Progenitor cell of endocrine pancreas (in vitro differentiated cells): ENCODE measurements at regions not wholly inside any gene's neighbourhood (a gene's known extent, or its start where the extent isn't known, plus 50 kb on each side); places are given as distances from the start of the nearest gene placed in this dataset.

Source experiments
- DNase-seq: peaks from one replicate; pipeline ENCODE4 v3.0.0; 2021; ENCODE audit warnings: low spot score; ENCODE audit not compliant: unreplicated experiment
- H3K27ac Mint-ChIP-seq: 2 replicates; pipeline ENCODE4 v1.8.0; 2021; ENCODE audit warnings: mild to moderate bottlenecking, moderate library complexity, mixed read lengths
- H3K27me3 Mint-ChIP-seq: 2 replicates; pipeline ENCODE4 v1.8.0; 2021; ENCODE audit warnings: mixed read lengths
- H3K36me3 Mint-ChIP-seq: 2 replicates; pipeline ENCODE4 v1.8.0; 2022; ENCODE audit warnings: mixed read lengths; ENCODE audit not compliant: insufficient read depth
- H3K4me1 Mint-ChIP-seq: 2 replicates; pipeline ENCODE4 v1.8.0; 2021; ENCODE audit warnings: low read depth, mixed read lengths
- H3K4me3 Mint-ChIP-seq: 2 replicates; pipeline ENCODE4 v1.8.0; 2021; ENCODE audit warnings: low read depth, mild to moderate bottlenecking, moderate library complexity, mixed read lengths
- H3K9me3 Mint-ChIP-seq: 2 replicates; pipeline ENCODE4 v1.8.0; 2021; ENCODE audit warnings: low read depth, mixed read lengths
- CTCF ChIP-seq: fragments of 200-600 bp; sonication (generic); IDR thresholded peaks from one replicate; pipeline ENCODE4 v1.5.0; 2021; ENCODE audit warnings: antibody characterized with exemption, mild to moderate bottlenecking; ENCODE audit not compliant: unreplicated experiment

- no peaks in the 10 kb centered on the region for H3K9me3 Mint-ChIP-seq
- H3K36me3 Mint-ChIP-seq = no peaks in the 10 kb centered on the region
- H3K4me3 Mint-ChIP-seq = no peak overlapping the region
- no peak for TF ChIP-seq CTCF
- H3K27me3 Mint-ChIP-seq = no peaks in the 10 kb centered on the region
- no peak overlapping the region for H3K27ac Mint-ChIP-seq
- H3K4me1 Mint-ChIP-seq = no peaks in the 10 kb centered on the region
- DNase-seq = no peak
Measured at GRCh38 chr5:14988223-14988622, 116.6 kb upstream of the ANKH start.

- no peaks in the 10 kb centered on the region for H3K4me1 Mint-ChIP-seq
- no peaks in the 10 kb centered on the region for H3K27me3 Mint-ChIP-seq
- H3K36me3 Mint-ChIP-seq = no peaks in the 10 kb centered on the region
- no peak for DNase-seq
- peaks cover 3% of the 10 kb centered on the region for H3K9me3 Mint-ChIP-seq
- no peak overlapping the region for H3K27ac Mint-ChIP-seq
- no peak overlapping the region for H3K4me3 Mint-ChIP-seq
- no peak for TF ChIP-seq CTCF
Measured at GRCh38 chr5:14986413-14986812, 114.8 kb upstream of the ANKH start.

- no peak overlapping the region for H3K27ac Mint-ChIP-seq
- H3K4me1 Mint-ChIP-seq = no peaks in the 10 kb centered on the region
- no peaks in the 10 kb centered on the region for H3K27me3 Mint-ChIP-seq
- H3K9me3 Mint-ChIP-seq = peaks cover 3% of the 10 kb centered on the region
- no peaks in the 10 kb centered on the region for H3K36me3 Mint-ChIP-seq
- H3K4me3 Mint-ChIP-seq = no peak overlapping the region
- no peak for TF ChIP-seq CTCF
- DNase-seq = no peak
Measured at GRCh38 chr5:14983666-14984441, 112.3 kb upstream of the ANKH start.

GRCh38 chr5:14980698-14981097 is 109.1 kb upstream of the ANKH start:
- TF ChIP-seq CTCF = no peak
- H3K36me3 Mint-ChIP-seq = no peaks in the 10 kb centered on the region
- no peak overlapping the region for H3K4me3 Mint-ChIP-seq
- H3K27ac Mint-ChIP-seq = no peak overlapping the region
- H3K4me1 Mint-ChIP-seq = peaks cover 16% of the 10 kb centered on the region
- H3K27me3 Mint-ChIP-seq = no peaks in the 10 kb centered on the region
- peaks cover 3% of the 10 kb centered on the region for H3K9me3 Mint-ChIP-seq
- no peak for DNase-seq

- H3K4me1 Mint-ChIP-seq = peaks cover 16% of the 10 kb centered on the region
- TF ChIP-seq CTCF = no peak
- H3K36me3 Mint-ChIP-seq = no peaks in the 10 kb centered on the region
- peaks cover 3% of the 10 kb centered on the region for H3K9me3 Mint-ChIP-seq
- peak overlapping the region; percentile 75 for H3K27ac Mint-ChIP-seq
- DNase-seq = no peak
- no peaks in the 10 kb centered on the region for H3K27me3 Mint-ChIP-seq
- H3K4me3 Mint-ChIP-seq = no peak overlapping the region
Measured at GRCh38 chr5:14977058-14977685, 105.6 kb upstream of the ANKH start.
